ENCODE measurements at regions not wholly inside any gene's neighbourhood (a gene's known extent, or its start where the extent isn't known, plus 50 kb on each side); places are given as distances from the start of the nearest gene placed in this dataset.

DNA sequence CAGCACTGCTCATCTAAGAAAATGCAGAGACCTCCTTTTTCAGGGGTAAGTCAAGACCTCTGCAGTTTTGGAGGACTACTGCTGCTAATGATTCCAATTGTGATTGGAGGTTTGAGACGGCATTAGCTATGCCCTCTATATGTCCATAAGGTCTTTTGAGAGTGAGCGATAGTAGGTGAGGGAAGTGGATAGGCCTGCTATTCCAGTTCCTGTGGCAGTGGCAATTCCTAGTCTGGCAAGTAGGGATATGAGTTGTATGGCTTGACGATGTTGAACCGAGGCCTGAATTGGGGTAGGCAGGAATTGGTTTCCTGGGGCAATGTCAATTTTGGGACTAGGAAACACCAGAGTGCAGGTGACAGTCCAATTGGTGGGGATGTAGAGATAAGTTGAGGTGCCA lies 913.1 kb upstream of the SLITRK5 start:
- H3K4me1 Mint-ChIP-seq = no peaks in the 10 kb centered on the region
- H3K36me3 Mint-ChIP-seq = no peaks in the 10 kb centered on the region
- H3K27ac Mint-ChIP-seq = no peak overlapping the region
- Histone ChIP-seq H3K4me3 (no peak overlapping the region), H3K9me3 (ENCODE audit: low read depth) (no peaks in the 10 kb centered on the region), H4K20me1 (ENCODE audit: low read depth) (no peaks in the 10 kb centered on the region), H3K9ac (no peak overlapping the region), H3K79me2 (ENCODE audit: low read depth) (no peaks in the 10 kb centered on the region), H2AFZ (replicated peaks) (no peak overlapping the region), H3K27me3 (no peaks in the 10 kb centered on the region), H3K4me1 (no peaks in the 10 kb centered on the region), H3K36me3 (no peaks in the 10 kb centered on the region), H3K4me2 (no peak overlapping the region), H3K27ac (no peak overlapping the region), H3F3A (ENCODE audit: low read depth) (no peaks in the 10 kb centered on the region)
- no peak overlapping the region for H3K4me3 Mint-ChIP-seq
- TF ChIP-seq EZH2phosphoT487 (IDR thresholded peaks at IDR 0.05) (no peak), EZH2 (IDR thresholded peaks at IDR 0.05) (no peak)
- TF ChIP-seq, protein P1, sequence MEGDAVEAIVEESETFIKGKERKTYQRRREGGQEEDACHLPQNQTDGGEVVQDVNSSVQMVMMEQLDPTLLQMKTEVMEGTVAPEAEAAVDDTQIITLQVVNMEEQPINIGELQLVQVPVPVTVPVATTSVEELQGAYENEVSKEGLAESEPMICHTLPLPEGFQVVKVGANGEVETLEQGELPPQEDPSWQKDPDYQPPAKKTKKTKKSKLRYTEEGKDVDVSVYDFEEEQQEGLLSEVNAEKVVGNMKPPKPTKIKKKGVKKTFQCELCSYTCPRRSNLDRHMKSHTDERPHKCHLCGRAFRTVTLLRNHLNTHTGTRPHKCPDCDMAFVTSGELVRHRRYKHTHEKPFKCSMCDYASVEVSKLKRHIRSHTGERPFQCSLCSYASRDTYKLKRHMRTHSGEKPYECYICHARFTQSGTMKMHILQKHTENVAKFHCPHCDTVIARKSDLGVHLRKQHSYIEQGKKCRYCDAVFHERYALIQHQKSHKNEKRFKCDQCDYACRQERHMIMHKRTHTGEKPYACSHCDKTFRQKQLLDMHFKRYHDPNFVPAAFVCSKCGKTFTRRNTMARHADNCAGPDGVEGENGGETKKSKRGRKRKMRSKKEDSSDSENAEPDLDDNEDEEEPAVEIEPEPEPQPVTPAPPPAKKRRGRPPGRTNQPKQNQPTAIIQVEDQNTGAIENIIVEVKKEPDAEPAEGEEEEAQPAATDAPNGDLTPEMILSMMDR (IDR thresholded peaks at IDR 0.05) = no peak
- H3K27me3 Mint-ChIP-seq (ENCODE audit: insufficient read depth, low read depth) = peaks cover 5% of the 10 kb centered on the region
- H3K9me3 Mint-ChIP-seq = no peaks in the 10 kb centered on the region
- DNase-seq (ENCODE audit: low spot score) = no peak

DNA sequence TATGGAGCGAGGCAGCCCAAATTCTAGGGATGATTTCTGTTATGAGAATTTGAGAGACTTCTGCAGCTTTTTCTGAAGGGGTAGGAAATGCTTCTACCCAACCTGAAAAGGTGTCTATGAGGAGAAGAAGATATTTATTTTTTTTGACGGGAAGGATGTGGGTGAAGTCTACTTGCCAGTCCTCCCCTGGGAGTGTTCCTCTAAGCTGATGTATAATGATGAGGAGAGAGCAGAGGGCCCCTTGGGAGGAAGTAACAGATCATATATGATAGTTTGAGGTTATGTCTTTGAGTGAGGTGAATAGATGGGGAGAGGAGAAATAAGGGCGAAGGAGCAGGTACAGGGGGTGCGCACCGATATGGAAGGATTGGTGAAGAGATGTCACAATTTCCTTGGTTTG lies 910.6 kb upstream of the SLITRK5 start:
- Histone ChIP-seq H3K27ac (no peak overlapping the region), H3K36me3 (no peaks in the 10 kb centered on the region), H3K4me3 (no peak overlapping the region), H3K4me2 (no peak overlapping the region), H3K27me3 (no peaks in the 10 kb centered on the region), H3K9me3 (ENCODE audit: low read depth) (no peaks in the 10 kb centered on the region), H2AFZ (replicated peaks) (no peak overlapping the region), H4K20me1 (ENCODE audit: low read depth) (no peaks in the 10 kb centered on the region), H3K9ac (no peak overlapping the region), H3K79me2 (ENCODE audit: low read depth) (no peaks in the 10 kb centered on the region), H3F3A (ENCODE audit: low read depth) (no peaks in the 10 kb centered on the region), H3K4me1 (no peaks in the 10 kb centered on the region)
- peaks cover 8% of the 10 kb centered on the region for H3K27me3 Mint-ChIP-seq (ENCODE audit: insufficient read depth, low read depth)
- H3K36me3 Mint-ChIP-seq = no peaks in the 10 kb centered on the region
- no peak overlapping the region for H3K27ac Mint-ChIP-seq
- DNase-seq (ENCODE audit: low spot score) = no peak
- H3K4me1 Mint-ChIP-seq = no peaks in the 10 kb centered on the region
- TF ChIP-seq EZH2 (IDR thresholded peaks at IDR 0.05) = no peak
- H3K4me3 Mint-ChIP-seq = no peak overlapping the region
- peaks cover 9% of the 10 kb centered on the region for H3K9me3 Mint-ChIP-seq

DNA sequence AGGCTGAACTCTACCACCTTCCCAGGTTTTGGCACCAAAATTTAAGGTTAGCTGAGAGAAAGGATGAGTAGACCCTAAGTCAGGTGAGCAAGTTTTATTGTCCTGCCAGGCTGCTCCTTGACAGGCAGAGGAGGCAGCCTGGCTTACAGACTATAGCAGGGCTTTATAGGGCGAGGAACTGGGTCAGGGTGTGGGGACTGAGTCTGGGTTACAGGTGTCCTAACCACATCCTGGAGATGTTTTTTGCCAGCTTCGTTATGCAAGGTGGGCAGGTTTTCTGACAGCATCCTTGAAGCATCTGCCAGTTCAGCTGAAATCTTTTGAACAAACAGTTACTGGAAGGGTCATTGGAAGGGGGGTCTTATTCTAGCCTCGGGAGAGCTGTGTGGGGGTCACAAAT lies 905.7 kb upstream of the SLITRK5 start:
- Mint-ChIP-seq H3K27ac (no peak overlapping the region), H3K9me3 (peaks cover 9% of the 10 kb centered on the region), H3K27me3 (ENCODE audit: insufficient read depth, low read depth) (peaks cover 5% of the 10 kb centered on the region), H3K4me1 (no peaks in the 10 kb centered on the region), H3K4me3 (no peak overlapping the region), H3K36me3 (no peaks in the 10 kb centered on the region)
- Histone ChIP-seq H3K4me1 (no peaks in the 10 kb centered on the region), H3F3A (ENCODE audit: low read depth) (no peaks in the 10 kb centered on the region), H3K9ac (no peak overlapping the region), H3K4me2 (no peak overlapping the region), H3K27ac (no peak overlapping the region), H4K20me1 (ENCODE audit: low read depth) (no peaks in the 10 kb centered on the region), H3K79me2 (ENCODE audit: low read depth) (no peaks in the 10 kb centered on the region), H3K9me3 (ENCODE audit: low read depth) (no peaks in the 10 kb centered on the region), H3K36me3 (no peaks in the 10 kb centered on the region), H3K4me3 (no peak overlapping the region), H3K27me3 (no peaks in the 10 kb centered on the region), H2AFZ (replicated peaks) (no peak overlapping the region)
- DNase-seq (ENCODE audit: low spot score) = no peak
- TF ChIP-seq, protein P1 (IDR thresholded peaks at IDR 0.05) = no peak
- TF ChIP-seq EZH2 (IDR thresholded peaks at IDR 0.05) (no peak), EZH2phosphoT487 (IDR thresholded peaks at IDR 0.05) (no peak)

DNA sequence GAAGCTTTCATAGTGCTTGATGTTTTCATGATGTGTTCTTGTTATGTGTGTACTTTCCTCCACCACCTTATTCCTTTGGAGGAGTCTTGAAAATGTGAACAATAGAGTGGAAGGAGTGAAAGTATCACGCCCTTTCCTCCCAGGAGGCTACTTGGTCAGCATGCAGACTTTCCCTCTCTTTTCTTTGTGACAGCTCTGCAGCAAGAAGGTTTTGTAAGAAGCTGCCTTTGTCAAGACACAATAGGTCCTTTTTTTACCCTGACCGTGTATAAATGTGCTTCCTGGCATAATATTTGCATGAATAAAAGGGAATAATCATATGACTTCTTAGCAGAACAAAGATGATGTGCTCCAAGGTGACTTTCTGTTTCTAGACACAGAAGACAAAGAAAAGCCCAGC lies 882.6 kb upstream of the SLITRK5 start:
- Mint-ChIP-seq H3K4me3 (no peak overlapping the region), H3K36me3 (no peaks in the 10 kb centered on the region), H3K9me3 (peaks cover 21% of the 10 kb centered on the region), H3K27me3 (ENCODE audit: insufficient read depth, low read depth) (peaks cover 6% of the 10 kb centered on the region), H3K27ac (peak overlapping the region; percentile 84), H3K4me1 (peaks cover 8% of the 10 kb centered on the region)
- H3K36me3 ChIP-seq = no peaks in the 10 kb centered on the region
- no peaks in the 10 kb centered on the region for H3K79me2 ChIP-seq (ENCODE audit: low read depth)
- H3K9me3 ChIP-seq (ENCODE audit: low read depth) = peaks cover 3% of the 10 kb centered on the region
- TF ChIP-seq, protein P1 (IDR thresholded peaks at IDR 0.05) = no peak
- no peak for TF ChIP-seq EZH2 (IDR thresholded peaks at IDR 0.05)
- TF ChIP-seq EZH2phosphoT487 (IDR thresholded peaks at IDR 0.05) = no peak
- peaks cover 7% of the 10 kb centered on the region for H3K4me1 ChIP-seq
- no peak overlapping the region for H3K4me3 ChIP-seq
- H3K27me3 ChIP-seq = no peaks in the 10 kb centered on the region
- peak; percentile 22 for DNase-seq (ENCODE audit: low spot score)
- no peaks in the 10 kb centered on the region for H3F3A ChIP-seq (ENCODE audit: low read depth)
- H3K9ac ChIP-seq = no peak overlapping the region
- H4K20me1 ChIP-seq (ENCODE audit: low read depth) = no peaks in the 10 kb centered on the region
- no peak overlapping the region for H3K4me2 ChIP-seq
- peak overlapping the region; percentile 57 for H2AFZ ChIP-seq (replicated peaks)
- H3K27ac ChIP-seq = no peak overlapping the region

Measured in neural progenitor cell (in vitro differentiated cells).